ENCODE measurements at regions not wholly inside any gene's neighbourhood (a gene's known extent, or its start where the extent isn't known, plus 50 kb on each side); places are given as distances from the start of the nearest gene placed in this dataset.

- no peak for TF ChIP-seq CTCF (IDR thresholded peaks at IDR 0.05; ENCODE audit: insufficient read depth, low read length)
- no peak for DNase-seq (ENCODE audit: low read depth)
- no peak overlapping the region for H3K4me3 ChIP-seq (ENCODE audit: low read depth, low read length)
Observed at GRCh38 chr15:46146915-46147314, 512.1 kb downstream of the SQOR start.

GRCh38 chr15:46151786-46152185, 517.0 kb downstream of the SQOR start:
- TF ChIP-seq CTCF (IDR thresholded peaks at IDR 0.05; ENCODE audit: insufficient read depth, low read length), result no peak
- H3K4me3 ChIP-seq (ENCODE audit: low read depth, low read length), result no peak overlapping the region
- DNase-seq (ENCODE audit: low read depth), result no peak

- TF ChIP-seq CTCF (IDR thresholded peaks at IDR 0.05; ENCODE audit: insufficient read depth, low read length), result peak; percentile 8
- no peak for DNase-seq (ENCODE audit: low read depth)
- no peak overlapping the region for H3K4me3 ChIP-seq (ENCODE audit: low read depth, low read length)
Observed at GRCh38 chr15:46166750-46167149, 531.9 kb downstream of the SQOR start.

- no peak for TF ChIP-seq CTCF (IDR thresholded peaks at IDR 0.05; ENCODE audit: insufficient read depth, low read length)
- DNase-seq (ENCODE audit: low read depth), result no peak
- H3K4me3 ChIP-seq (ENCODE audit: low read depth, low read length), result no peak overlapping the region
Observed at GRCh38 chr15:46170326-46170725, 535.5 kb downstream of the SQOR start.

GRCh38 chr15:46174122-46174521, 539.3 kb downstream of the SQOR start:
- no peak overlapping the region for H3K4me3 ChIP-seq (ENCODE audit: low read depth, low read length)

GRCh38 chr15:46177219-46177618, 542.4 kb downstream of the SQOR start:
- no peak overlapping the region for H3K4me3 ChIP-seq (ENCODE audit: low read depth, low read length)
- DNase-seq (ENCODE audit: low read depth), result no peak
- TF ChIP-seq CTCF (IDR thresholded peaks at IDR 0.05; ENCODE audit: insufficient read depth, low read length), result no peak

More at GRCh38 chr15:46174122-46174521, 539.3 kb downstream of the SQOR start:
- DNase-seq (ENCODE audit: low read depth), result no peak
- TF ChIP-seq CTCF (IDR thresholded peaks at IDR 0.05; ENCODE audit: insufficient read depth, low read length), result no peak

- TF ChIP-seq CTCF (IDR thresholded peaks at IDR 0.05; ENCODE audit: insufficient read depth, low read length), result no peak
- no peak overlapping the region for H3K4me3 ChIP-seq (ENCODE audit: low read depth, low read length)
- no peak for DNase-seq (ENCODE audit: low read depth)
Observed at GRCh38 chr15:46178138-46178537, 543.3 kb downstream of the SQOR start.

All from fibroblast of the aortic adventitia (primary cell).